GM23248 (cell line): ENCODE measurements at regions not wholly inside any gene's neighbourhood (a gene's known extent, or its start where the extent isn't known, plus 50 kb on each side); places are given as distances from the start of the nearest gene placed in this dataset.

ENCODE experiments used
- DNase-seq: peaks from one replicate; pipeline ENCODE4 v3.0.0-alpha.2; 2015
- H2AFZ ChIP-seq: fragments of 200-600 bp; sonication (generic); 2 replicates; pipeline ENCODE4 v1.6.1; 2016; ENCODE audit warnings: antibody characterized with exemption
- H3F3A ChIP-seq: fragments of 200-600 bp; sonication (generic); 2 replicates; pipeline ENCODE4 v1.6.1; 2016; ENCODE audit warnings: mild to moderate bottlenecking, antibody characterized with exemption, mixed run types; ENCODE audit not compliant: insufficient read depth
- H3K27ac ChIP-seq: fragments of 200-600 bp; sonication (generic); 2 replicates; pipeline ENCODE4 v1.5.1; 2016; ENCODE audit warnings: mild to moderate bottlenecking
- H3K27me3 ChIP-seq: fragments of 200-600 bp; sonication (generic); replicated peaks from 2 replicates; pipeline ENCODE4 v1.6.1; 2016; ENCODE audit warnings: mild to moderate bottlenecking; ENCODE audit not compliant: insufficient read depth
- H3K36me3 ChIP-seq: fragments of 200-600 bp; sonication (generic); 2 replicates; pipeline ENCODE4 v1.6.1; 2016; ENCODE audit warnings: low read depth, mild to moderate bottlenecking
- H3K4me1 ChIP-seq: fragments of 200-600 bp; sonication (generic); 2 replicates; pipeline ENCODE4 v1.6.1; 2016; ENCODE audit warnings: mild to moderate bottlenecking; ENCODE audit not compliant: insufficient read depth
- H3K4me2 ChIP-seq: fragments of 200-600 bp; sonication (generic); one replicate; pipeline ENCODE4 v1.6.1; 2016; ENCODE audit warnings: mild to moderate bottlenecking; ENCODE audit not compliant: unreplicated experiment
- H3K4me3 ChIP-seq: fragments of 200-600 bp; sonication (generic); 2 replicates; pipeline ENCODE4 v1.5.1; 2016; ENCODE audit warnings: mild to moderate bottlenecking
- H3K79me2 ChIP-seq: fragments of 200-600 bp; sonication (generic); 2 replicates; pipeline ENCODE4 v1.6.1; 2016; ENCODE audit warnings: mild to moderate bottlenecking; ENCODE audit not compliant: insufficient read depth
- H3K9ac ChIP-seq: fragments of 200-600 bp; sonication (generic); 2 replicates; pipeline ENCODE4 v1.6.1; 2016; ENCODE audit warnings: mild to moderate bottlenecking
- H3K9me2 ChIP-seq: fragments of 200-600 bp; sonication (generic); 2 replicates; pipeline ENCODE4 v1.6.1; 2016; ENCODE audit warnings: mixed run types, mild to moderate bottlenecking, moderate library complexity; ENCODE audit not compliant: insufficient read depth
- H3K9me3 ChIP-seq: fragments of 200-600 bp; sonication (generic); one replicate; pipeline ENCODE4 v1.6.1; 2017; ENCODE audit warnings: low read depth
- H4K20me1 ChIP-seq: fragments of 200-600 bp; sonication (generic); 2 replicates; pipeline ENCODE4 v1.6.0; 2016; ENCODE audit not compliant: insufficient read depth
- EZH2 ChIP-seq: fragments of 200-600 bp; sonication (generic); IDR thresholded peaks from 2 replicates; pipeline ENCODE4 v1.6.1; 2018; ENCODE audit warnings: antibody characterized with exemption, mild to moderate bottlenecking; ENCODE audit not compliant: insufficient read depth, poor library complexity, severe bottlenecking
- EZH2phosphoT487 ChIP-seq: fragments of 200-600 bp; sonication (generic); IDR thresholded peaks from 2 replicates; pipeline ENCODE4 v1.6.1; 2018; ENCODE audit warnings: antibody characterized with exemption, moderate library complexity, mild to moderate bottlenecking, low read depth; ENCODE audit not compliant: insufficient read depth
- WGBS, 2 experiments: methylation state at CpG; one replicate each; pipeline ENCODE4 v1.1.6; 2015 to 2017; ENCODE audit warnings: low lambda C conversion rate in 2 of 2, low coverage in 1 of 2; ENCODE audit errors: missing lambda C conversion rate in 2 of 2; 5-methylcytosine and 5-hydroxymethylcytosine counted together
- in situ Hi-C: fragments of 300-500 bp; cut with MboI; formaldehyde crosslinking; loops from 2 replicates; pipeline ENCODE4 v1.15.0; 2020

- H3K27ac ChIP-seq, result no peak overlapping the region
- no peak overlapping the region for H2AFZ ChIP-seq
- H4K20me1 ChIP-seq, result no peaks in the 10 kb centered on the region
- H3K27me3 ChIP-seq, result no peaks in the 10 kb centered on the region
- in situ Hi-C loops, result no loop called here
- H3K4me1 ChIP-seq, result no peaks in the 10 kb centered on the region
- no peak overlapping the region for H3K4me3 ChIP-seq
- no peak overlapping the region for H3K4me2 ChIP-seq
- no peak for DNase-seq
- no peak for TF ChIP-seq EZH2phosphoT487
- no peak for TF ChIP-seq EZH2
- no peaks in the 10 kb centered on the region for H3K36me3 ChIP-seq
- H3K9me3 ChIP-seq, result no peaks in the 10 kb centered on the region
- no peaks in the 10 kb centered on the region for H3F3A ChIP-seq
- WGBS, 2 experiments, result 19 to 26% methylated on average over 2 of the region's 2 CpGs
- H3K9ac ChIP-seq, result no peak overlapping the region
- H3K79me2 ChIP-seq, result no peaks in the 10 kb centered on the region
- H3K9me2 ChIP-seq, result no peaks in the 10 kb centered on the region
These were observed 697.4 kb downstream of the CBLN2 start for GRCh38 chr18:71846716-71847115.

- WGBS, 2 experiments, result 32 to 33% methylated on average over 4 to 5 of the region's 5 CpGs
- TF ChIP-seq EZH2phosphoT487 (no peak), EZH2 (no peak)
These were observed 699.3 kb downstream of the CBLN2 start for GRCh38 chr18:71844814-71845213.

GRCh38 chr18:71842666-71843065 is 701.5 kb downstream of the CBLN2 start:
- TF ChIP-seq EZH2phosphoT487, result no peak
- no peak for TF ChIP-seq EZH2
- H3K36me3 ChIP-seq, result no peaks in the 10 kb centered on the region
- no peaks in the 10 kb centered on the region for H4K20me1 ChIP-seq
- H3K27me3 ChIP-seq, result no peaks in the 10 kb centered on the region
- H3K27ac ChIP-seq, result no peak overlapping the region
- H2AFZ ChIP-seq, result no peak overlapping the region
- H3K4me2 ChIP-seq, result no peak overlapping the region
- no peaks in the 10 kb centered on the region for H3F3A ChIP-seq
- H3K9ac ChIP-seq, result no peak overlapping the region
- H3K4me3 ChIP-seq, result no peak overlapping the region
- DNase-seq, result no peak
- WGBS, 2 experiments, result 37 to 40% methylated on average over 5 of the region's 5 CpGs
- no peaks in the 10 kb centered on the region for H3K9me3 ChIP-seq
- no peaks in the 10 kb centered on the region for H3K9me2 ChIP-seq
- no peaks in the 10 kb centered on the region for H3K4me1 ChIP-seq
- in situ Hi-C loops, result no loop called here
- no peaks in the 10 kb centered on the region for H3K79me2 ChIP-seq

More at GRCh38 chr18:71844814-71845213, 699.3 kb downstream of the CBLN2 start:
- Histone ChIP-seq H3F3A (no peaks in the 10 kb centered on the region), H3K4me1 (no peaks in the 10 kb centered on the region), H3K79me2 (no peaks in the 10 kb centered on the region), H3K9ac (no peak overlapping the region), H3K9me2 (no peaks in the 10 kb centered on the region), H3K27ac (no peak overlapping the region), H3K36me3 (no peaks in the 10 kb centered on the region), H3K27me3 (no peaks in the 10 kb centered on the region), H2AFZ (no peak overlapping the region), H3K4me3 (no peak overlapping the region), H4K20me1 (no peaks in the 10 kb centered on the region), H3K4me2 (no peak overlapping the region), H3K9me3 (no peaks in the 10 kb centered on the region)
- no peak for DNase-seq
- in situ Hi-C loops, result no loop called here

- no peaks in the 10 kb centered on the region for H3F3A ChIP-seq
- no peaks in the 10 kb centered on the region for H3K4me1 ChIP-seq
- H3K9me2 ChIP-seq, result no peaks in the 10 kb centered on the region
- in situ Hi-C loops, result no loop called here
- no peak overlapping the region for H3K27ac ChIP-seq
- H3K9ac ChIP-seq, result no peak overlapping the region
- no peak overlapping the region for H3K4me3 ChIP-seq
- no peaks in the 10 kb centered on the region for H3K27me3 ChIP-seq
- no peak overlapping the region for H2AFZ ChIP-seq
- no peak overlapping the region for H3K4me2 ChIP-seq
- no peaks in the 10 kb centered on the region for H3K79me2 ChIP-seq
- no peak for TF ChIP-seq EZH2phosphoT487
- no peak for TF ChIP-seq EZH2
- H4K20me1 ChIP-seq, result no peaks in the 10 kb centered on the region
- WGBS, 2 experiments, result 21 to 33% methylated on average over 1 of the region's 1 CpG
- no peaks in the 10 kb centered on the region for H3K36me3 ChIP-seq
- no peaks in the 10 kb centered on the region for H3K9me3 ChIP-seq
- no peak for DNase-seq
These were observed 706.6 kb downstream of the CBLN2 start for GRCh38 chr18:71837547-71837946.
